B cell (primary cell): ENCODE measurements at regions not wholly inside any gene's neighbourhood (a gene's known extent, or its start where the extent isn't known, plus 50 kb on each side); places are given as distances from the start of the nearest gene placed in this dataset.

Source experiments
- EZH2 ChIP-seq: IDR thresholded peaks from 2 replicates; pipeline ENCODE4 v1.6.1; 2012; ENCODE audit warnings: borderline replicate concordance, low read depth, mild to moderate bottlenecking, moderate library complexity, low read length; ENCODE audit not compliant: insufficient read depth, poor library complexity, severe bottlenecking
- TF ChIP-seq, protein P1 (sequence below): fragments of 200-600 bp; IDR thresholded peaks from one replicate; pipeline ENCODE4 v1.8.0; 2022; ENCODE audit warnings: antibody characterized with exemption, mild to moderate bottlenecking

DNA sequence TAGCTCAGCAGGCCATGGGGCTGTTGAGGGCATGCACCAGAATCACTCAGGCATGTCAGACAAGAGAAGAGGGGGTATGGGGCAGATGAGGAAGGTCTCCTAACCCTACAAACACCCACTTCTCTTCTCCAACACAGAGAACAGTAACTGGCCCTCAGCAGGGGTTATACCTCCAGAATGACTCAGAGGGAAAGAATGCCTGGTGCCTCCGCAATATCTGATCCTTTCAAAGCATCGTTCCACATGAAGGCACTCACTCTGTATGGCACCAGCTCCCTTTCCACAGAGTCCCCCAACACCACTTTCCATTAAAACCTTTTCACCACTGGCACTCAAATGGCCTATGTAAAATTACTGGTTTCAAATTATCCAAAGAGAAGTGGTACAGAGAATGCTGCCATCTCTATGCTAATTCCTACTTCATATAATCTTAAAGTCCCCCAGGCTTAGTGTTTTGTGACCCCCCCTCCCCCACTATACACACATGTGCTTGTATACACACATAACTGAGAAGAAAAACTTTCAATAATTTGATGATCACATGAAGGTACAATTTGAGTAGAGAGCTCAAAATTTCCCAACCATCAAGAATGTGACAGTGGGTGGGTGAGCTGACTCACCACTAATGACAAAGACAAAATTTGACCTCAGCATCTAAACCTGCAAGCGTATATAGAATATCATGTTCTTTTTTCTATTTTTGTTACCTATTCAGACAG is 91.5 kb downstream of the SIPA1L2 start:
- TF ChIP-seq EZH2 = no peak
- TF ChIP-seq, protein P1, sequence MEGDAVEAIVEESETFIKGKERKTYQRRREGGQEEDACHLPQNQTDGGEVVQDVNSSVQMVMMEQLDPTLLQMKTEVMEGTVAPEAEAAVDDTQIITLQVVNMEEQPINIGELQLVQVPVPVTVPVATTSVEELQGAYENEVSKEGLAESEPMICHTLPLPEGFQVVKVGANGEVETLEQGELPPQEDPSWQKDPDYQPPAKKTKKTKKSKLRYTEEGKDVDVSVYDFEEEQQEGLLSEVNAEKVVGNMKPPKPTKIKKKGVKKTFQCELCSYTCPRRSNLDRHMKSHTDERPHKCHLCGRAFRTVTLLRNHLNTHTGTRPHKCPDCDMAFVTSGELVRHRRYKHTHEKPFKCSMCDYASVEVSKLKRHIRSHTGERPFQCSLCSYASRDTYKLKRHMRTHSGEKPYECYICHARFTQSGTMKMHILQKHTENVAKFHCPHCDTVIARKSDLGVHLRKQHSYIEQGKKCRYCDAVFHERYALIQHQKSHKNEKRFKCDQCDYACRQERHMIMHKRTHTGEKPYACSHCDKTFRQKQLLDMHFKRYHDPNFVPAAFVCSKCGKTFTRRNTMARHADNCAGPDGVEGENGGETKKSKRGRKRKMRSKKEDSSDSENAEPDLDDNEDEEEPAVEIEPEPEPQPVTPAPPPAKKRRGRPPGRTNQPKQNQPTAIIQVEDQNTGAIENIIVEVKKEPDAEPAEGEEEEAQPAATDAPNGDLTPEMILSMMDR = no peak
